Loucy (cell line): ENCODE measurements at regions not wholly inside any gene's neighbourhood (a gene's known extent, or its start where the extent isn't known, plus 50 kb on each side); places are given as distances from the start of the nearest gene placed in this dataset.
A peak's percentile ranks its signal among the peaks of the same experiment; 100 is the strongest.

Experiments used
- H2AFZ ChIP-seq: fragments of 200-600 bp; sonication (generic); 2 replicates; pipeline ENCODE4 v1.6.0; 2016; ENCODE audit warnings: antibody characterized with exemption, mild to moderate bottlenecking, low read length, moderate library complexity
- H3F3A ChIP-seq: fragments of 200-600 bp; 2 replicates; pipeline ENCODE4 v1.6.0; 2016; ENCODE audit warnings: antibody characterized with exemption, low read depth, mild to moderate bottlenecking
- H3K27me3 ChIP-seq: fragments of 200-600 bp; sonication (generic); 2 replicates; pipeline ENCODE4 v1.6.1; 2014; ENCODE audit warnings: low read length, mild to moderate bottlenecking; ENCODE audit not compliant: insufficient read depth, poor library complexity, severe bottlenecking
- H3K36me3 ChIP-seq: fragments of 200-600 bp; sonication (generic); 2 replicates; pipeline ENCODE4 v1.6.1; 2016; ENCODE audit warnings: low read length; ENCODE audit not compliant: insufficient read depth
- H3K4me1 ChIP-seq: fragments of 200-600 bp; sonication (generic); 2 replicates; pipeline ENCODE4 v1.5.1; 2014; ENCODE audit warnings: low read length, mild to moderate bottlenecking; ENCODE audit not compliant: insufficient read depth, poor library complexity, severe bottlenecking
- H3K4me2 ChIP-seq: fragments of 200-600 bp; sonication (generic); 2 replicates; pipeline ENCODE4 v1.6.0; 2014; ENCODE audit warnings: antibody characterized with exemption, low read length, low read depth, mild to moderate bottlenecking; ENCODE audit not compliant: poor library complexity, severe bottlenecking
- H3K4me3 ChIP-seq: fragments of 200-600 bp; sonication (generic); 2 replicates; pipeline ENCODE4 v1.5.1; 2014; ENCODE audit warnings: low read length, mild to moderate bottlenecking, mixed read lengths; ENCODE audit not compliant: poor library complexity, severe bottlenecking
- H3K79me2 ChIP-seq: fragments of 200-600 bp; sonication (generic); 2 replicates; pipeline ENCODE4 v1.6.1; 2014; ENCODE audit warnings: low read length; ENCODE audit not compliant: insufficient read depth
- H3K9ac ChIP-seq: fragments of 200-600 bp; sonication (generic); 2 replicates; pipeline ENCODE4 v1.6.0; 2014; ENCODE audit warnings: mild to moderate bottlenecking, low read depth, low read length, moderate library complexity; ENCODE audit not compliant: poor library complexity, severe bottlenecking
- H3K9me2 ChIP-seq: fragments of 200-600 bp; sonication (generic); replicated peaks from 2 replicates; pipeline ENCODE4 v1.6.1; 2016; ENCODE audit warnings: low read depth, low read length, mixed read lengths
- H3K9me3 ChIP-seq: fragments of 200-600 bp; sonication (generic); 2 replicates; pipeline ENCODE4 v1.6.1; 2014; ENCODE audit warnings: mild to moderate bottlenecking, antibody characterized with exemption, low read length, low read depth; ENCODE audit not compliant: insufficient read depth
- H4K20me1 ChIP-seq: fragments of 200-600 bp; sonication (generic); 2 replicates; pipeline ENCODE4 v1.6.0; 2014; ENCODE audit warnings: antibody characterized with exemption, low read length, mild to moderate bottlenecking; ENCODE audit not compliant: insufficient read depth, poor library complexity, severe bottlenecking
- EZH2phosphoT487 ChIP-seq: fragments of 200-600 bp; IDR thresholded peaks from 2 replicates; pipeline ENCODE4 v1.6.1; 2018; ENCODE audit warnings: antibody characterized with exemption, mild to moderate bottlenecking, moderate library complexity, borderline replicate concordance
- TF ChIP-seq, protein P1 (sequence below): fragments of 200-600 bp; sonication (generic); conservative IDR thresholded peaks from 2 replicates; pipeline ENCODE4 v1.5.1; 2014; ENCODE audit warnings: mild to moderate bottlenecking, antibody characterized with exemption, low read length

DNA sequence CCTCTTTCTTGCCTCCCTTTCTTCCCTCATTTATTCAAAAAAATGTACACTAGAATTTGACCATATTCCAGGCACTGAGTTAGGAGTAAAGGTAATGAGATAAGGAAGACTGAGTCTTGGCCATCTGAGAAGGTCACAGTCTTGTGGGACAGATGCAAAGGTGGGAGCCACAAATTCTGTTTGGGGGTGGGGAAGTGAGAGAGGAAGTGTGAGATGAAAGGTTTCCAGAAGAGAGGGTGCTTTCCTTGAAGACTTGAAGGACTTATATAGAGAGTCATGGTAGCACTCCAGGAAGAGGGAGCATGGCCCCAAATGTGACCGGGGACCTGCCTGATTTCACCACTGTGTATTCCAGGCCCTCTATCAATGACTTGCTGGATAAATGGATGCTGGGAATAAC lies 320.6 kb downstream of the LPIN1 start:
- H3K36me3 ChIP-seq = no peaks in the 10 kb centered on the region
- no peak overlapping the region for H3K4me3 ChIP-seq
- no peak overlapping the region for H2AFZ ChIP-seq
- H3K9me3 ChIP-seq = peaks cover 9% of the 10 kb centered on the region; the same call in 1 of the 2 replicates
- H3K9me2 ChIP-seq = no peaks in the 10 kb centered on the region
- H3F3A ChIP-seq = peaks cover 3% of the 10 kb centered on the region; the same call in 1 of the 2 replicates
- H3K79me2 ChIP-seq = no peaks in the 10 kb centered on the region
- no peak overlapping the region for H3K4me2 ChIP-seq
- no peaks in the 10 kb centered on the region for H3K27me3 ChIP-seq
- peaks cover 38% of the 10 kb centered on the region for H3K4me1 ChIP-seq
- no peak for TF ChIP-seq EZH2phosphoT487
- TF ChIP-seq, protein P1, sequence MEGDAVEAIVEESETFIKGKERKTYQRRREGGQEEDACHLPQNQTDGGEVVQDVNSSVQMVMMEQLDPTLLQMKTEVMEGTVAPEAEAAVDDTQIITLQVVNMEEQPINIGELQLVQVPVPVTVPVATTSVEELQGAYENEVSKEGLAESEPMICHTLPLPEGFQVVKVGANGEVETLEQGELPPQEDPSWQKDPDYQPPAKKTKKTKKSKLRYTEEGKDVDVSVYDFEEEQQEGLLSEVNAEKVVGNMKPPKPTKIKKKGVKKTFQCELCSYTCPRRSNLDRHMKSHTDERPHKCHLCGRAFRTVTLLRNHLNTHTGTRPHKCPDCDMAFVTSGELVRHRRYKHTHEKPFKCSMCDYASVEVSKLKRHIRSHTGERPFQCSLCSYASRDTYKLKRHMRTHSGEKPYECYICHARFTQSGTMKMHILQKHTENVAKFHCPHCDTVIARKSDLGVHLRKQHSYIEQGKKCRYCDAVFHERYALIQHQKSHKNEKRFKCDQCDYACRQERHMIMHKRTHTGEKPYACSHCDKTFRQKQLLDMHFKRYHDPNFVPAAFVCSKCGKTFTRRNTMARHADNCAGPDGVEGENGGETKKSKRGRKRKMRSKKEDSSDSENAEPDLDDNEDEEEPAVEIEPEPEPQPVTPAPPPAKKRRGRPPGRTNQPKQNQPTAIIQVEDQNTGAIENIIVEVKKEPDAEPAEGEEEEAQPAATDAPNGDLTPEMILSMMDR = no peak
- no peak overlapping the region for H3K9ac ChIP-seq
- H4K20me1 ChIP-seq = no peaks in the 10 kb centered on the region

- H3K36me3 ChIP-seq = no peaks in the 10 kb centered on the region
- H3K4me3 ChIP-seq = no peak overlapping the region
- H4K20me1 ChIP-seq = no peaks in the 10 kb centered on the region
- TF ChIP-seq, protein P1 = no peak
- TF ChIP-seq EZH2phosphoT487 = no peak
- no peaks in the 10 kb centered on the region for H3K9me3 ChIP-seq
- peak overlapping the region; percentile 63 for H3K4me2 ChIP-seq
- peak overlapping the region; percentile 31 for H3K9ac ChIP-seq
- no peaks in the 10 kb centered on the region for H3K79me2 ChIP-seq
- H3K9me2 ChIP-seq = no peaks in the 10 kb centered on the region
- H3K27me3 ChIP-seq = no peaks in the 10 kb centered on the region
- H2AFZ ChIP-seq = 0 out of 2 replicates have a peak overlapping the region, but pooled peaks have one; percentile 10
- peaks cover 6% of the 10 kb centered on the region; the same call in 1 of the 2 replicates for H3F3A ChIP-seq
- H3K4me1 ChIP-seq = peaks cover 55% of the 10 kb centered on the region
Measured at GRCh38 chr2:12068796-12069538, 322.5 kb downstream of the LPIN1 start.

GRCh38 chr2:12070153-12070552 lies 323.7 kb downstream of the LPIN1 start:
- H3K9ac ChIP-seq = peak overlapping the region; percentile 31
- no peaks in the 10 kb centered on the region for H4K20me1 ChIP-seq
- no peaks in the 10 kb centered on the region for H3K27me3 ChIP-seq
- H3K4me1 ChIP-seq = peaks cover 66% of the 10 kb centered on the region
- no peaks in the 10 kb centered on the region for H3K9me2 ChIP-seq
- no peaks in the 10 kb centered on the region for H3K9me3 ChIP-seq
- H3K4me2 ChIP-seq = peak overlapping the region; percentile 63
- H3K4me3 ChIP-seq = peak overlapping the region; percentile 34
- TF ChIP-seq, protein P1 = no peak
- TF ChIP-seq EZH2phosphoT487 = no peak
- H3K79me2 ChIP-seq = no peaks in the 10 kb centered on the region
- H3F3A ChIP-seq = peaks cover 9% of the 10 kb centered on the region; the same call in 1 of the 2 replicates
- H2AFZ ChIP-seq = peak overlapping the region; percentile 6; the same call in 1 of the 2 replicates
- no peaks in the 10 kb centered on the region for H3K36me3 ChIP-seq
